Prostate gland (tissue), 2 donors: ENCODE measurements at regions not wholly inside any gene's neighbourhood (a gene's known extent, or its start where the extent isn't known, plus 50 kb on each side); places are given as distances from the start of the nearest gene placed in this dataset.
"Not testable (repeated sequence)": the region's sequence is repeated elsewhere in the genome, so short reads cannot be mapped to it uniquely, and the experiment has no call there.

ENCODE experiments used
- POLR2A ChIP-seq: fragments of 450-650 bp; IDR thresholded peaks from one replicate; pipeline ENCODE4 v1.6.1; 2016; ENCODE audit warnings: antibody characterized with exemption, mild to moderate bottlenecking
- POLR2AphosphoS5 ChIP-seq: sonication (generic); formaldehyde crosslinking; IDR thresholded peaks from one replicate; pipeline ENCODE4 v1.6.1; 2017; ENCODE audit warnings: antibody characterized with exemption
- TF ChIP-seq, protein P1 (sequence below), 4 experiments: fragments of 200-600 bp in 2 of 4; fragments of 450-650 bp in 2 of 4; sonication (generic) in 2 of 4; IDR thresholded peaks; 1 replicate in 3 of 4; 2 replicates in 1 of 4; pipeline ENCODE4 v1.5.1; 2016 to 2019; ENCODE audit warnings: antibody characterized with exemption in 4 of 4, mild to moderate bottlenecking in 2 of 4, moderate library complexity in 2 of 4

DNA sequence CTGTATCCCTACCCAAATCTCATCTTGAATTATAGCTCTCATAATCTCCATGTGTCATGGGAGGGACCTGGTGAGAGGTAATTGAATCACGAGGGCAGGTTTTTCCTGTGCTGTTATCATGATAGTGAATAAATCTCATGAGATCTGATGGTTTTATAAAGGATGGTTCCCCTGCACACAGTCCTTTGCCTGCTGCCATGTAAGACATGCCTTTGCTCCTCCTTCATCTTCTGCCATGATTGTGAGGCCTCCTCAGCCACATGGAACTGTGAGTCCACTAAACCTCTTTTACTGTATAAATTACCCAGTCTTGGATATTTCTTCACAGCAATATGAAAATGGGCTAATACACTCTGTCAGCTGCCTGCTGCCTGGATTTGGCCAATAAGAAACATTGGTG, 133.8 kb upstream of the POU3F1 start:
- not testable (repeated sequence) for TF ChIP-seq POLR2A, POLR2AphosphoS5
- TF ChIP-seq, protein P1, sequence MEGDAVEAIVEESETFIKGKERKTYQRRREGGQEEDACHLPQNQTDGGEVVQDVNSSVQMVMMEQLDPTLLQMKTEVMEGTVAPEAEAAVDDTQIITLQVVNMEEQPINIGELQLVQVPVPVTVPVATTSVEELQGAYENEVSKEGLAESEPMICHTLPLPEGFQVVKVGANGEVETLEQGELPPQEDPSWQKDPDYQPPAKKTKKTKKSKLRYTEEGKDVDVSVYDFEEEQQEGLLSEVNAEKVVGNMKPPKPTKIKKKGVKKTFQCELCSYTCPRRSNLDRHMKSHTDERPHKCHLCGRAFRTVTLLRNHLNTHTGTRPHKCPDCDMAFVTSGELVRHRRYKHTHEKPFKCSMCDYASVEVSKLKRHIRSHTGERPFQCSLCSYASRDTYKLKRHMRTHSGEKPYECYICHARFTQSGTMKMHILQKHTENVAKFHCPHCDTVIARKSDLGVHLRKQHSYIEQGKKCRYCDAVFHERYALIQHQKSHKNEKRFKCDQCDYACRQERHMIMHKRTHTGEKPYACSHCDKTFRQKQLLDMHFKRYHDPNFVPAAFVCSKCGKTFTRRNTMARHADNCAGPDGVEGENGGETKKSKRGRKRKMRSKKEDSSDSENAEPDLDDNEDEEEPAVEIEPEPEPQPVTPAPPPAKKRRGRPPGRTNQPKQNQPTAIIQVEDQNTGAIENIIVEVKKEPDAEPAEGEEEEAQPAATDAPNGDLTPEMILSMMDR (IDR thresholded peaks at IDR 0.05): not testable (repeated sequence)
